ENCODE measurements at regions not wholly inside any gene's neighbourhood (a gene's known extent, or its start where the extent isn't known, plus 50 kb on each side); places are given as distances from the start of the nearest gene placed in this dataset.

GRCh38 chr7:42685911-42686310 is 226.0 kb downstream of the C7orf25 start:
- ChIA-PET POLR2A (no interaction called here), CTCF (no interaction called here)
- Mint-ChIP-seq H3K4me3 (no peak overlapping the region), H3K27me3 (peaks cover 3 to 15% of the 10 kb centered on the region in 2 donors), H3K36me3 (no peaks in the 10 kb centered on the region), H3K4me1 (no peaks in the 10 kb centered on the region), H3K9me3 (peaks cover 0 to 19% (median 4%) of the 10 kb centered on the region in 3 donors), H3K27ac (no peak overlapping the region)
- no peak overlapping the region for H3K27ac ChIP-seq (ENCODE audit: low read length)
- DNase-seq: no peak
- H3K9me3 ChIP-seq: no peaks in the 10 kb centered on the region
- no peaks in the 10 kb centered on the region for H3K36me3 ChIP-seq (ENCODE audit: control insufficient read depth in 2 of 2, extremely low read depth in 1 of 2, insufficient read depth in 1 of 2, low read length in 1 of 2)
- no peaks in the 10 kb centered on the region for H3K27me3 ChIP-seq (replicated peaks in 1 of 2; ENCODE audit: control insufficient read depth in 2 of 2, extremely low read depth in 1 of 2, insufficient read depth in 2 of 2, low read length in 1 of 2)
- no peak for ATAC-seq (replicated peaks in 1 of 4)
- no peak overlapping the region for H3K4me3 ChIP-seq (ENCODE audit: control insufficient read depth in 1 of 2, extremely low read depth in 1 of 2, low read length in 1 of 2)
- WGBS (ENCODE audit: insufficient coverage): 52% methylated on average over 7 of the region's 9 CpGs
- H3K4me1 ChIP-seq (ENCODE audit: control insufficient read depth in 1 of 2, extremely low read depth in 1 of 2, insufficient read depth in 2 of 2, low read length in 2 of 2): no peaks in the 10 kb centered on the region

DNA sequence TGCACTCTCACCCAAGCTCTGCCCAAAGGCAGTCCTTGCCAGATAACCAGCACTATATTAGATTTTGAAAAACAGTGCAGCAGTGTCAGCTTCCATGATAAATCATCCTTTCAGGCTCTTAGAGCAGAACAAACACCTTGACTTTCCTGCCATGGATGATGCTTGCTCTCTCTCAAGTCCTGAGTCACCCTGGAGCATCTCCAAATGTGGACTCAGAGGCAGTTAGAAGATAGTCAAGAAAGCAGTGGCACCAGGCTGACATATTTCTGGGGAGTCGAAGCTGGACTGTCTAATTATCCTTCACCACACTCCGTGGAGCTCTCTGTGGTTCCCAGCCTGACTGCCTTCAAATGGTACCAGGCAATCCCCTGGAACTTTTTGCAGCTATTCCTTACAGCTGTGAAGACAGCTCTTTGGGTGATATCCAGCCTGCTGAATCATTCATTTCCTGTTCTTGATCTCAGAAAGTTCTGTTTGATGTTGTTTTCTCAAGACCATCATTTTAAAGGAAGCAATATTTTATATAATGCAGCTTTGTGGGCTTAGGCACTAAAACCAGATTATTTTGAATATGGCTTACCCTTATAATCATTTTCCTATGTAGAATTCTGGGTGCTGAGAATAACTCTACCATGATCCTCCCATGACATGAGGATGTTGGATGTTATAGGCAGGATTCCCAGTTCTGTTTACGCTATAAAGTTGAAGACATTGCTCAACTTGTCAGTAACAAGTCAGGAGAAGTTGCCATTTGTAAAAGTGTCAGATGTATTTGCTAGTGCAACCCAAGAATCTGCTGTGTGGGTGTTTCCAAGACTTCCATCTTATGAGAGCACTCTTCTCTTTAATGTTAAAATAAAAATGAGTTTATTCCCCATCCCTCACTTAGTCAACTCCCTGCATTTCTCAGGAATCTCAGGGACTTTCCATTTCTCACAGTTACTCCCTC is 233.8 kb downstream of the C7orf25 start:
- Mint-ChIP-seq H3K27me3 (peaks cover 5 to 6% of the 10 kb centered on the region in 2 donors), H3K36me3 (no peaks in the 10 kb centered on the region), H3K4me1 (no peaks in the 10 kb centered on the region), H3K27ac (no peak overlapping the region), H3K4me3 (no peak overlapping the region), H3K9me3 (peaks cover 0 to 5% (median 4%) of the 10 kb centered on the region in 3 donors)
- no peaks in the 10 kb centered on the region for H3K9me3 ChIP-seq
- H3K27me3 ChIP-seq (replicated peaks in 1 of 2; ENCODE audit: control insufficient read depth in 2 of 2, extremely low read depth in 1 of 2, insufficient read depth in 2 of 2, low read length in 1 of 2): no peaks in the 10 kb centered on the region
- ATAC-seq (replicated peaks in 1 of 4): no peak
- H3K4me3 ChIP-seq (ENCODE audit: control insufficient read depth in 1 of 2, extremely low read depth in 1 of 2, low read length in 1 of 2): no peak overlapping the region
- WGBS (ENCODE audit: insufficient coverage): 40% methylated on average over 2 of the region's 3 CpGs
- H3K27ac ChIP-seq (ENCODE audit: low read length): no peak overlapping the region
- ChIA-PET POLR2A (no interaction called here), CTCF (no interaction called here)
- H3K36me3 ChIP-seq (ENCODE audit: control insufficient read depth in 2 of 2, extremely low read depth in 1 of 2, insufficient read depth in 1 of 2, low read length in 1 of 2): no peaks in the 10 kb centered on the region
- H3K4me1 ChIP-seq (ENCODE audit: control insufficient read depth in 1 of 2, extremely low read depth in 1 of 2, insufficient read depth in 2 of 2, low read length in 2 of 2): no peaks in the 10 kb centered on the region
- no peak for DNase-seq

DNA sequence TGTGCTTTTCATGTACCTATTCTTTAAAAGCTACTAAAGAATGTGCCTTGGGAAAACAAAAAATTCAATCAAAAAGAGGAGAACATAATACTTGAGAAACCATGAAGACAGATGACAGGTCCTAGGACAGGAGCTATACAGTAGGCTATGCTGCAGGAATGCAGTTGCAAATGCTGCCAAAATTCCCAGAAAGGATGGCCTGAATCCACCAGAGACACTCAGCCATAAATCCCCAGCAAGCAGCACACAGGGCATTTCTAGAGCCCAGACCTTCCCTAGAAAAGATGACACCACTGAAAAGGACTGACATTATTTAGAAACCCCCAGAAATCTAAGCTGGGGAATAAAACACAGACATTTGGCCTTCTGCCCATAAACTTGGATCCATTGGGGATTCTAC is 237.3 kb downstream of the C7orf25 start:
- Mint-ChIP-seq H3K4me3 (no peak overlapping the region), H3K9me3 (no peaks in the 10 kb centered on the region), H3K4me1 (no peaks in the 10 kb centered on the region), H3K36me3 (no peaks in the 10 kb centered on the region), H3K27ac (no peak overlapping the region), H3K27me3 (peaks cover 5 to 6% of the 10 kb centered on the region in 2 donors)
- ChIA-PET POLR2A (no interaction called here), CTCF (no interaction called here)
- Histone ChIP-seq H3K27me3 (replicated peaks in 1 of 2; ENCODE audit: control insufficient read depth in 2 of 2, extremely low read depth in 1 of 2, insufficient read depth in 2 of 2, low read length in 1 of 2) (no peaks in the 10 kb centered on the region), H3K4me3 (ENCODE audit: control insufficient read depth in 1 of 2, extremely low read depth in 1 of 2, low read length in 1 of 2) (no peak overlapping the region), H3K9me3 (no peaks in the 10 kb centered on the region), H3K4me1 (ENCODE audit: control insufficient read depth in 1 of 2, extremely low read depth in 1 of 2, insufficient read depth in 2 of 2, low read length in 2 of 2) (no peaks in the 10 kb centered on the region), H3K36me3 (ENCODE audit: control insufficient read depth in 2 of 2, extremely low read depth in 1 of 2, insufficient read depth in 1 of 2, low read length in 1 of 2) (no peaks in the 10 kb centered on the region), H3K27ac (ENCODE audit: low read length) (no peak overlapping the region)
- DNase-seq: no peak
- no peak for ATAC-seq (replicated peaks in 1 of 4)

DNA sequence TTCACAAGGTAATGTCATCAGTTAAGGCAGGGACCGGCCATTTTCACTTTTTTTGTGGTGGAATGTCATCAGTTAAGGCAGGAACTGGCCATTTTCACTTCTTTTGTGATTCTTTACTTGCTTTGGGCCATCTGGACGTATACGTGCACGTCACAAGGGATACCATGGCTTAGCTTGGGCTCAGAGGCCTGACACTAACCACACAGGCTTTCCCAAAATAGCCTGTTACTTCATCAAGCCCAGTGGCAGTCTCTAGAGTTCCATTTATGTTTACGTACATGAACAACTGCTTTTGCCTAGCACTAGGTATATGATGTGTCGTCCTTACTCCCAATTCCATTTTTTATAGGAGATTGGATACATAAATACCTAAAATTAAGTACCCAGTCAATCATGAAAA is 237.9 kb downstream of the C7orf25 start:
- ATAC-seq (replicated peaks in 1 of 4) (no peak), DNase-seq (no peak)
- Mint-ChIP-seq H3K9me3 (no peaks in the 10 kb centered on the region), H3K36me3 (no peaks in the 10 kb centered on the region), H3K27me3 (peaks cover 3 to 6% of the 10 kb centered on the region in 2 donors), H3K4me1 (no peaks in the 10 kb centered on the region), H3K4me3 (no peak overlapping the region), H3K27ac (no peak overlapping the region)
- no peak overlapping the region for H3K27ac ChIP-seq (ENCODE audit: low read length)
- H3K36me3 ChIP-seq (ENCODE audit: control insufficient read depth in 2 of 2, extremely low read depth in 1 of 2, insufficient read depth in 1 of 2, low read length in 1 of 2): no peaks in the 10 kb centered on the region
- no peaks in the 10 kb centered on the region for H3K9me3 ChIP-seq
- POLR2A ChIA-PET: no interaction called here
- no peaks in the 10 kb centered on the region for H3K27me3 ChIP-seq (replicated peaks in 1 of 2; ENCODE audit: control insufficient read depth in 2 of 2, extremely low read depth in 1 of 2, insufficient read depth in 2 of 2, low read length in 1 of 2)
- WGBS (ENCODE audit: insufficient coverage): 75% methylated on average over 3 of the region's 6 CpGs
- CTCF ChIA-PET: no interaction called here
- H3K4me1 ChIP-seq (ENCODE audit: control insufficient read depth in 1 of 2, extremely low read depth in 1 of 2, insufficient read depth in 2 of 2, low read length in 2 of 2): no peaks in the 10 kb centered on the region
- no peak overlapping the region for H3K4me3 ChIP-seq (ENCODE audit: control insufficient read depth in 1 of 2, extremely low read depth in 1 of 2, low read length in 1 of 2)

GRCh38 chr7:42672339-42672999 is 239.4 kb downstream of the C7orf25 start:
- no peaks in the 10 kb centered on the region for H3K4me1 Mint-ChIP-seq
- no CpG with 5 or more reads among the region's 2 CpGs for WGBS (ENCODE audit: insufficient coverage)
- peaks cover 2% of the 10 kb centered on the region for H3K9me3 ChIP-seq
- POLR2A ChIA-PET: no interaction called here
- H3K36me3 Mint-ChIP-seq: no peaks in the 10 kb centered on the region
- no peak overlapping the region for H3K4me3 ChIP-seq (ENCODE audit: control insufficient read depth in 1 of 2, extremely low read depth in 1 of 2, low read length in 1 of 2)
- DNase-seq (no peak), ATAC-seq (replicated peaks in 1 of 4) (no peak)
- no peak overlapping the region for H3K27ac Mint-ChIP-seq
- no peak overlapping the region for H3K4me3 Mint-ChIP-seq
- H3K4me1 ChIP-seq (ENCODE audit: control insufficient read depth in 1 of 2, extremely low read depth in 1 of 2, insufficient read depth in 2 of 2, low read length in 2 of 2): no peaks in the 10 kb centered on the region
- H3K27me3 Mint-ChIP-seq: peaks cover 0 to 1% of the 10 kb centered on the region in 2 donors
- no peaks in the 10 kb centered on the region for H3K36me3 ChIP-seq (ENCODE audit: control insufficient read depth in 2 of 2, extremely low read depth in 1 of 2, insufficient read depth in 1 of 2, low read length in 1 of 2)
- CTCF ChIA-PET: no interaction called here
- peaks cover 1 to 3% (median 2%) of the 10 kb centered on the region in 3 donors for H3K9me3 Mint-ChIP-seq
- H3K27ac ChIP-seq (ENCODE audit: low read length): no peak overlapping the region
- H3K27me3 ChIP-seq (replicated peaks in 1 of 2; ENCODE audit: control insufficient read depth in 2 of 2, extremely low read depth in 1 of 2, insufficient read depth in 2 of 2, low read length in 1 of 2): no peaks in the 10 kb centered on the region

DNA sequence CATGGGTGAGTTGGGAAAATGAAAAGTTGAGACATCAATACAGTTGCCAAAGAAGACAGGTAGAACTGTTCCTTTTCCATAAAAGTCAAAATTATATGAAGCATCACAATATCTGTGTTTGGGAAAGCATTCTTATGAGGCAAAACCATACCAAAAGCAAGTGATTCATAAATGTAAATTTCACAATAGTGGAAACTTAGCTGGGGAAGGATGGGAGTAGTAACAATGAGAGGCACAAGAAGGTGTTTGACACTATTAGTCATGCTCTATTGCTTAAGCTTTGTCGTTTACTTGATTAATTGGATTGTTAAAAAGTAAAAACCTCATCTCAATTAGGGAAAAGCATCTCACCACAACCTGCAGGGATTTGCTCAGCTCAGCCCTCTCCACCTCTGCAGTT is 240.2 kb downstream of the C7orf25 start:
- no peaks in the 10 kb centered on the region for H3K4me1 ChIP-seq (ENCODE audit: control insufficient read depth in 1 of 2, extremely low read depth in 1 of 2, insufficient read depth in 2 of 2, low read length in 2 of 2)
- H3K9me3 ChIP-seq: peaks cover 2% of the 10 kb centered on the region
- Mint-ChIP-seq H3K27me3 (peaks cover 0 to 3% of the 10 kb centered on the region in 2 donors), H3K4me3 (no peak overlapping the region), H3K4me1 (no peaks in the 10 kb centered on the region), H3K27ac (no peak overlapping the region), H3K36me3 (no peaks in the 10 kb centered on the region), H3K9me3 (peaks cover 10 to 11% (median 11%) of the 10 kb centered on the region in 3 donors)
- H3K27me3 ChIP-seq (replicated peaks in 1 of 2; ENCODE audit: control insufficient read depth in 2 of 2, extremely low read depth in 1 of 2, insufficient read depth in 2 of 2, low read length in 1 of 2): no peaks in the 10 kb centered on the region
- no peaks in the 10 kb centered on the region for H3K36me3 ChIP-seq (ENCODE audit: control insufficient read depth in 2 of 2, extremely low read depth in 1 of 2, insufficient read depth in 1 of 2, low read length in 1 of 2)
- no peak overlapping the region for H3K4me3 ChIP-seq (ENCODE audit: control insufficient read depth in 1 of 2, extremely low read depth in 1 of 2, low read length in 1 of 2)
- DNase-seq (no peak), ATAC-seq (replicated peaks in 1 of 4) (no peak)
- no peak overlapping the region for H3K27ac ChIP-seq (ENCODE audit: low read length)
- ChIA-PET CTCF (no interaction called here), POLR2A (no interaction called here)
- no CpG with 5 or more reads among the region's 1 CpG for WGBS (ENCODE audit: insufficient coverage)

All from T-cell (primary cell).